ENCODE measurements at regions not wholly inside any gene's neighbourhood (a gene's known extent, or its start where the extent isn't known, plus 50 kb on each side); places are given as distances from the start of the nearest gene placed in this dataset.
"Not testable (repeated sequence)": the region's sequence is repeated elsewhere in the genome, so short reads cannot be mapped to it uniquely, and the experiment has no call there.

GRCh38 chr2:35962585-35963146 is 392.9 kb upstream of the CRIM1 start:
- intact Hi-C loops (cut with micrococcal nuclease), result no loop called here
- H3K27ac Mint-ChIP-seq, result no peak overlapping the region
- no peaks in the 10 kb centered on the region for H3K9me3 Mint-ChIP-seq
- H3K4me1 Mint-ChIP-seq (ENCODE audit: low read depth), result no peaks in the 10 kb centered on the region
- no peaks in the 10 kb centered on the region for H3K27me3 Mint-ChIP-seq
- H3K4me3 Mint-ChIP-seq, result no peak overlapping the region
- no peaks in the 10 kb centered on the region for H3K36me3 Mint-ChIP-seq (ENCODE audit: low read depth)

GRCh38 chr2:35960596-35960995 is 395.0 kb upstream of the CRIM1 start:
- no peaks in the 10 kb centered on the region for H3K4me1 Mint-ChIP-seq (ENCODE audit: low read depth)
- H3K4me3 Mint-ChIP-seq, result no peak overlapping the region
- intact Hi-C loops (cut with micrococcal nuclease), result no loop called here
- H3K36me3 Mint-ChIP-seq (ENCODE audit: low read depth), result no peaks in the 10 kb centered on the region
- H3K27ac Mint-ChIP-seq, result no peak overlapping the region
- no peaks in the 10 kb centered on the region for H3K9me3 Mint-ChIP-seq
- no peaks in the 10 kb centered on the region for H3K27me3 Mint-ChIP-seq

DNA sequence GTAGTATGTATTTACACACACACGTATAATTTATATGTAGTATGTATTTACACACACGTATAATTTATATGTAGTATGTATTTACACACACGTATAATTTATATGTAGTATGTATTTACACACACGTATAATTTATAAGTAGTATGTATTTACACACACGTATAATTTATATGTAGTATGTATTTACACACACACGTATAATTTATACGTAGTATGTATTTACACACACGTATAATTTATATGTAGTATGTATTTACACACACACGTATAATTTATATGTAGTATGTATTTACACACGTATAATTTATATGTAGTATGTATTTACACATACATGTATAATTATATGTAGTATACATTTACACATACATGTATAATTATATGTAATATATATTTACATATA is 398.5 kb upstream of the CRIM1 start:
- H3K9me3 Mint-ChIP-seq, result not testable (repeated sequence)

GRCh38 chr2:35946478-35946877 is 409.1 kb upstream of the CRIM1 start:
- no peaks in the 10 kb centered on the region for H3K27me3 Mint-ChIP-seq
- H3K27ac Mint-ChIP-seq, result no peak overlapping the region
- H3K4me3 Mint-ChIP-seq, result no peak overlapping the region
- H3K4me1 Mint-ChIP-seq (ENCODE audit: low read depth), result no peaks in the 10 kb centered on the region
- no peaks in the 10 kb centered on the region for H3K9me3 Mint-ChIP-seq
- intact Hi-C loops (cut with micrococcal nuclease), result no loop called here
- no peaks in the 10 kb centered on the region for H3K36me3 Mint-ChIP-seq (ENCODE audit: low read depth)

More for the DNA sequence above, 398.5 kb upstream of the CRIM1 start:
- H3K27me3 Mint-ChIP-seq; H3K4me3 Mint-ChIP-seq; H3K4me1 Mint-ChIP-seq (ENCODE audit: low read depth); H3K36me3 Mint-ChIP-seq (ENCODE audit: low read depth); H3K27ac Mint-ChIP-seq; intact Hi-C loops (cut with micrococcal nuclease): not testable (repeated sequence)

DNA sequence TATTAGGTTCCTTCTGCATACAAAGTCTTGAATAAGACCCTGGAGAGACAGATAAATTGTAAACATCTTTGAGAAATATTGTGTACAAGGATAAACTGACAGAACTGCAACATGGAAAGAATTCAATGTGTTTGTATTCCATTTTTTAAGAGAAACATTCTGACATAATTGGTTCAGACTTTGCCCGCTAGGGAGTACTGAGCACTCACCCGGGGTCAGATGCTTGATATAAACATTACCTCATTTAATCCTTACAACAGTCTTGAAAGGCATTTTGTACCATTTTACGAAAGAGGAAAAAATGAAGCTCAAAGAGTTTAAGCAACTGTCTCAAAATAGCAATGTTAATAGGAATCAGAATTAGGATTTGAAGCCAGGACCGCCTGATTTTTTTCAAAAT is 416.7 kb upstream of the CRIM1 start:
- Mint-ChIP-seq H3K9me3 (no peaks in the 10 kb centered on the region), H3K4me3 (no peak overlapping the region), H3K27ac (no peak overlapping the region), H3K27me3 (no peaks in the 10 kb centered on the region), H3K36me3 (ENCODE audit: low read depth) (no peaks in the 10 kb centered on the region), H3K4me1 (ENCODE audit: low read depth) (no peaks in the 10 kb centered on the region)
- intact Hi-C loops (cut with micrococcal nuclease), result no loop called here

GRCh38 chr2:35933031-35933430 is 422.5 kb upstream of the CRIM1 start:
- intact Hi-C loops (cut with micrococcal nuclease), result no loop called here
- H3K9me3 Mint-ChIP-seq, result peaks cover 9% of the 10 kb centered on the region
- H3K27ac Mint-ChIP-seq, result no peak overlapping the region

DNA sequence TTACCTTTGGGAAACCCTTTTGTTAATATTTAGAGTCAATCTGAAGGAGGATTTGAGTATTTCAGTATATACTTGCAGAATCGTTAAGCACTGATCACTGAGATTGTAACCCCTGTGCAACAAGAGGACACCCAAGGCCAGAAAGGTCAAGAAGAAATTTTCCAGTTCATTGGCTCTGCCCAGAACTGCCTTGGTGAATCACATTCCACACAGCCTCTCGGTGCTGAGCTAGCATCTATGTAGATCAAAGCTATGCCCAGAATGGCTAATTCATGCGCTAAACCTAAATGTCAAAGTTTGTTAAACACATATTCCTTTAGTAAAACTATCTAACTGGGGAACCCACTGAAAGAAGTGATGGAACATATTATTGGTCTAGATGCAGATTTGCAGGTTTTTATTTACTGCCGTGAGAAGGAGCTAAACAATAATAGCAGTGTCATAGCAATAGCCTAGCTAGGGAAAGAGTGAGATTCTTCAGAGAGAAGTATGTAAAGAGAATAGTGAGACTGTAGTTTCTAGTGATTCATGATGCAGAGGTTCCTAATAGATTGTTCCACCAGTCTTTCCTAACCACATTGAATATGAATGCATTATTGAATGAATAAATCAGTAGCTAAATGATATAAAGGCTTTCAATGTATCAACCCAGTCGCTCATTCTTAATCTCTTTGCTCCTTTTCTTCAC is 423.2 kb upstream of the CRIM1 start:
- intact Hi-C loops (cut with micrococcal nuclease), result no loop called here
- H3K4me1 Mint-ChIP-seq (ENCODE audit: low read depth), result no peaks in the 10 kb centered on the region
- no peaks in the 10 kb centered on the region for H3K36me3 Mint-ChIP-seq (ENCODE audit: low read depth)
- H3K27me3 Mint-ChIP-seq, result no peaks in the 10 kb centered on the region
- no peak overlapping the region for H3K4me3 Mint-ChIP-seq
- H3K27ac Mint-ChIP-seq, result no peak overlapping the region
- H3K9me3 Mint-ChIP-seq, result peaks cover 9% of the 10 kb centered on the region

More at GRCh38 chr2:35933031-35933430, 422.5 kb upstream of the CRIM1 start:
- Mint-ChIP-seq H3K4me1 (ENCODE audit: low read depth) (no peaks in the 10 kb centered on the region), H3K27me3 (no peaks in the 10 kb centered on the region), H3K36me3 (ENCODE audit: low read depth) (no peaks in the 10 kb centered on the region), H3K4me3 (no peak overlapping the region)

- Mint-ChIP-seq H3K27me3 (no peaks in the 10 kb centered on the region), H3K9me3 (peaks cover 9% of the 10 kb centered on the region), H3K4me3 (no peak overlapping the region), H3K4me1 (ENCODE audit: low read depth) (no peaks in the 10 kb centered on the region), H3K27ac (no peak overlapping the region), H3K36me3 (ENCODE audit: low read depth) (no peaks in the 10 kb centered on the region)
- intact Hi-C loops (cut with micrococcal nuclease), result no loop called here
Observed at GRCh38 chr2:35931626-35932025, 424.0 kb upstream of the CRIM1 start.

DNA sequence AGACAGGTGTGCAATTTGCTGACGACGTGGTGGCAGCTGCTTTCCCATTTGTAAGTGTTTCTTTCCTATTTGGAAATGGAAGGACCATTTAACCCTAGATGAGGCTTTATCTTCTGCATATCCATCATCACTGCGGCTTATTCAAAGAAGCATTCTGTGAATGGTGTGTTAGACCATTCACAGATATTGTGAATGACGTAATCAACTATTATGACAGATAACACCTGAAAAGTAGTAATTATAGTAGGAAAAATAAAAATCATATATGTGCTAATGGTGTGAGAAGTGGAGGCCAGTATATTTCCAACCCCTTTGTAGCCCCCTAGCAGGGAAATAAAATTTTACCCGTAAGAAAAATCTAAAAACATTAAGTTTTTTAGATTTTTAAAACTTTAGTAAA is 424.5 kb upstream of the CRIM1 start:
- no peaks in the 10 kb centered on the region for H3K27me3 Mint-ChIP-seq
- no peaks in the 10 kb centered on the region for H3K4me1 Mint-ChIP-seq (ENCODE audit: low read depth)
- no peak overlapping the region for H3K27ac Mint-ChIP-seq
- intact Hi-C loops (cut with micrococcal nuclease), result no loop called here
- H3K4me3 Mint-ChIP-seq, result no peak overlapping the region
- H3K36me3 Mint-ChIP-seq (ENCODE audit: low read depth), result no peaks in the 10 kb centered on the region
- peaks cover 9% of the 10 kb centered on the region for H3K9me3 Mint-ChIP-seq

DNA sequence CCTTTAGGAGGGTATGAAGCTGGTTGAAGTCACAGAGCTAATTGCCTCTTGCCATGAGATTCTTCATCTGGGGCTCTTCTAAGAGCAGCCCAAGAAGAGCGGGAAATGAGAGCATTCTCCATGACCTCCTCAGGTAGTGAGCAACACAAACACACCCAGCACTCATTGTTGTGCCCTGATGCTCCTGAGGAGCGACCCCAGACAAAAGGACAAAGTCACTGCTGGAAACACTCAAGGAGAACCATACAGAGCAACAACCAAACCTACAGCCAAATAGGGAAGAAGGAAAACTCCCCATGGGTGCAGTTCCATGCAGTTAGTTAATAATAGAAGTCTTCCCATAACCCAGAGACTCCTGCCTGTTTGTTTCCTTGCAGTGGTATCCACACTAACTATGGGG is 426.0 kb upstream of the CRIM1 start:
- intact Hi-C loops (cut with micrococcal nuclease), result no loop called here
- H3K9me3 Mint-ChIP-seq, result peaks cover 9% of the 10 kb centered on the region
- no peaks in the 10 kb centered on the region for H3K4me1 Mint-ChIP-seq (ENCODE audit: low read depth)
- no peak overlapping the region for H3K4me3 Mint-ChIP-seq
- H3K27ac Mint-ChIP-seq, result no peak overlapping the region
- H3K36me3 Mint-ChIP-seq (ENCODE audit: low read depth), result no peaks in the 10 kb centered on the region
- H3K27me3 Mint-ChIP-seq, result no peaks in the 10 kb centered on the region

DNA sequence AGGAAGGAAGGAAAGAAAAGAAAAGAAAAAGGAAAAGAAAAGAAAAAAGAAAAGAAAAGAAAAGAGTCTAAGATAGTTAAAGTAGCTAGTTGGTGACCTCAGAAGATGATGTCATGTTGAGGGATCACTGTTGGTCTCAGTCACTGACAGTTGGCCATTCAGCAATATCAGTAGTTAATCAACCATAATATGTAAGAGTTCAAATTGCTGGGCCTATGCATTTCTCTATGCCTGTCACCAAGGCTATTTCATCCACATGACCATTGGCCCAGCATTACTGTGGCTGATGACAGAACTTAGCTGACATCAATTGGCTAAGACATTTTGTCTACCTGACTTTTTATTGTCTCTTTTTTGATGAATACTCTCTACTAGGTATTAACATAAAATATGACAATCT is 435.5 kb upstream of the CRIM1 start:
- Mint-ChIP-seq H3K27ac (no peak overlapping the region), H3K9me3 (no peaks in the 10 kb centered on the region), H3K36me3 (ENCODE audit: low read depth) (no peaks in the 10 kb centered on the region), H3K4me3 (no peak overlapping the region), H3K27me3 (no peaks in the 10 kb centered on the region), H3K4me1 (ENCODE audit: low read depth) (no peaks in the 10 kb centered on the region)
- intact Hi-C loops (cut with micrococcal nuclease), result no loop called here

- intact Hi-C loops (cut with micrococcal nuclease), result no loop called here
Observed at GRCh38 chr2:35915261-35915660, 440.3 kb upstream of the CRIM1 start.

GRCh38 chr2:35891936-35892335 is 463.6 kb upstream of the CRIM1 start:
- no peaks in the 10 kb centered on the region for H3K36me3 Mint-ChIP-seq (ENCODE audit: low read depth)
- intact Hi-C loops (cut with micrococcal nuclease), result no loop called here
- H3K4me3 Mint-ChIP-seq, result no peak overlapping the region
- H3K27me3 Mint-ChIP-seq, result no peaks in the 10 kb centered on the region
- H3K9me3 Mint-ChIP-seq, result no peaks in the 10 kb centered on the region
- H3K27ac Mint-ChIP-seq, result no peak overlapping the region
- H3K4me1 Mint-ChIP-seq (ENCODE audit: low read depth), result no peaks in the 10 kb centered on the region

More at GRCh38 chr2:35915261-35915660, 440.3 kb upstream of the CRIM1 start:
- H3K27me3 Mint-ChIP-seq, result no peaks in the 10 kb centered on the region
- no peak overlapping the region for H3K27ac Mint-ChIP-seq
- no peak overlapping the region for H3K4me3 Mint-ChIP-seq
- H3K36me3 Mint-ChIP-seq (ENCODE audit: low read depth), result no peaks in the 10 kb centered on the region
- no peaks in the 10 kb centered on the region for H3K4me1 Mint-ChIP-seq (ENCODE audit: low read depth)
- no peaks in the 10 kb centered on the region for H3K9me3 Mint-ChIP-seq

DNA sequence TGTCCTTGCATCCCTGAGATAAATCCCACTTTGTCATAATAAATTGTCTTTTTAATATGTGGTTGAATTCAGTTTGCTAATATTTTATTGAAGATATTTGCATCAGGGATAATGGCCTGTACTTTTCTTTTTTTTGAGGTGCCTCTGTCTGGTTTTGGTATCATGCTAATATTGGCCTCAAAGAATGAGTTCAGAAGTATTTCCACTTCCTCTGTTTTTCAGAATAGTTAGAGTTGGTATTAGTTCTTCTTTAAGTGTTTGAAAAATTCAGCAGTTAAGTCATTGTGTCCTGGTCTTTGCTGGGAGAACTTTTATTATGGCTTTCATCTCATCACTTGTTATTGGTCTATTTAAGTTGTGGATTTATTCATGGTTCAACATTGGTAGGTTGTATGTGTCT is 464.1 kb upstream of the CRIM1 start:
- Mint-ChIP-seq H3K9me3 (no peaks in the 10 kb centered on the region), H3K27me3 (no peaks in the 10 kb centered on the region), H3K27ac (no peak overlapping the region), H3K4me1 (ENCODE audit: low read depth) (no peaks in the 10 kb centered on the region), H3K36me3 (ENCODE audit: low read depth) (no peaks in the 10 kb centered on the region), H3K4me3 (no peak overlapping the region)
- intact Hi-C loops (cut with micrococcal nuclease), result no loop called here

- Mint-ChIP-seq H3K27me3 (no peaks in the 10 kb centered on the region), H3K27ac (no peak overlapping the region), H3K9me3 (no peaks in the 10 kb centered on the region), H3K36me3 (ENCODE audit: low read depth) (no peaks in the 10 kb centered on the region), H3K4me1 (ENCODE audit: low read depth) (no peaks in the 10 kb centered on the region), H3K4me3 (no peak overlapping the region)
- intact Hi-C loops (cut with micrococcal nuclease), result no loop called here
Observed at GRCh38 chr2:35887146-35887545, 468.4 kb upstream of the CRIM1 start.

All from dendritic cell treated with granulocyte-macrophage colony-stimulating factor and Interleukin-4, amounts not matched to agents 40 ng/mL and 50 ng/mL, for 4 days (primary cell).